ENCODE measurements at regions not wholly inside any gene's neighbourhood (a gene's known extent, or its start where the extent isn't known, plus 50 kb on each side); places are given as distances from the start of the nearest gene placed in this dataset.

DNA sequence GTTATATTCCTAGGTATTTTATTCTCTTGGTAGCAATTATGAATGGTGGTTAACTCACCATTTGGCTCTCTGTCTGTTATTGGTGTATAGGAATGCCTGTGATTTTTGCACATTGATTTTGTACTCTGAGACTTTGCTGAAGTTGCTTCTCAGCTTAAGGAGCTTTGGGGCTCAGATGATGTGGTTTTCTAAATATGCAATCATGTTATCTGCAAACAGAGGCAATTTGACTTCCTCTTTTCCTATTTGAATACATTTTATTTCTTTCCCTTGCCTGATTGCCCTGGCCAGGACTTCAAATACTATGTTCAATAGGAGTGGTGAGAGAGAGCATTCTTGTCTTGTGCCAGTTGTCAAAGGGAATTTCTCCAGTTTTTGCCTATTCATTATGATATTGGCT is 310.9 kb upstream of the RBMY1B start:
- TF ChIP-seq POLR2A (IDR thresholded peaks at IDR 0.05) (no peak), CTCF (IDR thresholded peaks at IDR 0.05) (no peak), POLR2AphosphoS5 (IDR thresholded peaks at IDR 0.05) (no peak), EP300 (IDR thresholded peaks at IDR 0.05; ENCODE audit: low read depth) (no peak)
